ENCODE measurements at regions not wholly inside any gene's neighbourhood (a gene's known extent, or its start where the extent isn't known, plus 50 kb on each side); places are given as distances from the start of the nearest gene placed in this dataset.

DNA sequence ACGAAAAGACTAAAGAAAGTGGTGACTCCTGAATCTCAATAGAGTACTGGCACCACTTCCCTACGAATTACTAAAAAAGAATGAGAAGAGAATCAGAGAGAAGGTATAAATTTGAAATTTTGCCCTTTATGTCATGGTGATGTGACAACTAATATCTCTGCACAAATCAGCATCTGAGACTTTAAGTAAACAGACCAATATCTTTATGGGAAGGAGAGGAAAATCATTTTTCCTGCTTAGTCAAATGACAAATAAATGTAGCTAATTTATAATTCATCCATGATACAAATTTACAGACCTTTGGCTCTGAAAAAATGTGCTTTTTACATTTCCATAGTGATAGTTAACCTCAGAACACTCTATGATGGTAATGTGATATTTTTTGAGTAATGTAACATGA, 424.8 kb upstream of the EPHA5 start:
- DNase-seq (ENCODE audit: low read depth, low spot score): no peak
- TF ChIP-seq, protein P1, sequence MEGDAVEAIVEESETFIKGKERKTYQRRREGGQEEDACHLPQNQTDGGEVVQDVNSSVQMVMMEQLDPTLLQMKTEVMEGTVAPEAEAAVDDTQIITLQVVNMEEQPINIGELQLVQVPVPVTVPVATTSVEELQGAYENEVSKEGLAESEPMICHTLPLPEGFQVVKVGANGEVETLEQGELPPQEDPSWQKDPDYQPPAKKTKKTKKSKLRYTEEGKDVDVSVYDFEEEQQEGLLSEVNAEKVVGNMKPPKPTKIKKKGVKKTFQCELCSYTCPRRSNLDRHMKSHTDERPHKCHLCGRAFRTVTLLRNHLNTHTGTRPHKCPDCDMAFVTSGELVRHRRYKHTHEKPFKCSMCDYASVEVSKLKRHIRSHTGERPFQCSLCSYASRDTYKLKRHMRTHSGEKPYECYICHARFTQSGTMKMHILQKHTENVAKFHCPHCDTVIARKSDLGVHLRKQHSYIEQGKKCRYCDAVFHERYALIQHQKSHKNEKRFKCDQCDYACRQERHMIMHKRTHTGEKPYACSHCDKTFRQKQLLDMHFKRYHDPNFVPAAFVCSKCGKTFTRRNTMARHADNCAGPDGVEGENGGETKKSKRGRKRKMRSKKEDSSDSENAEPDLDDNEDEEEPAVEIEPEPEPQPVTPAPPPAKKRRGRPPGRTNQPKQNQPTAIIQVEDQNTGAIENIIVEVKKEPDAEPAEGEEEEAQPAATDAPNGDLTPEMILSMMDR (conservative IDR thresholded peaks at IDR 0.05): no peak
- Mint-ChIP-seq H3K27ac (ENCODE audit: unreplicated experiment) (no peak overlapping the region), H3K36me3 (ENCODE audit: low read depth) (peaks cover 15% of the 10 kb centered on the region), H3K9me3 (peaks cover 13% of the 10 kb centered on the region), H3K4me1 (no peaks in the 10 kb centered on the region), H3K27me3 (ENCODE audit: low read depth) (no peaks in the 10 kb centered on the region), H3K4me3 (no peak overlapping the region)

DNA sequence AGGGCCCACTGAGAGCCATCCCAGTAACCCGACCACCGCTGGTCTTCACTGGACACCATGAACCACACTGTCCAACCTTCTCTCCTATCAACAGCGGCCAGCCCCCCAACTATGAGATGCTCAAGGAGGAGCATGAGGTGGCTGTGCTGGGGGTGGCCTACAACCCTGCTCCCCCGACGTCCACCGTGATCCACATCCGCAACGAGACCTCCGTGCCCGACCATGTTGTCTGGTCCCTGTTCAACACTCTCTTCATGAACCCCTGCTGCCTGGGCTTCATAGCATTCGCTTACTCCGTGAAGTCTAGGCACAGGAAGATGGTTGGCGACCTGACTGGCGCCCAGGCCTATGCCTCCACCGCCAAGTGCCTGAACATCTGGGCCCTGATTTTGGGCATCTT, 423.8 kb upstream of the EPHA5 start:
- Mint-ChIP-seq H3K36me3 (ENCODE audit: low read depth) (peaks cover 15% of the 10 kb centered on the region), H3K27ac (ENCODE audit: unreplicated experiment) (no peak overlapping the region), H3K4me3 (no peak overlapping the region), H3K4me1 (no peaks in the 10 kb centered on the region), H3K9me3 (peaks cover 13% of the 10 kb centered on the region), H3K27me3 (ENCODE audit: low read depth) (no peaks in the 10 kb centered on the region)
- no peak for DNase-seq (ENCODE audit: low read depth, low spot score)
- TF ChIP-seq, protein P1 (conservative IDR thresholded peaks at IDR 0.05): no peak

- no peak overlapping the region for H3K4me3 Mint-ChIP-seq
- no peak for DNase-seq (ENCODE audit: low read depth, low spot score)
- no peaks in the 10 kb centered on the region for H3K27me3 Mint-ChIP-seq (ENCODE audit: low read depth)
- H3K36me3 Mint-ChIP-seq (ENCODE audit: low read depth): peaks cover 20% of the 10 kb centered on the region
- peaks cover 17% of the 10 kb centered on the region for H3K9me3 Mint-ChIP-seq
- H3K4me1 Mint-ChIP-seq: no peaks in the 10 kb centered on the region
- TF ChIP-seq, protein P1 (conservative IDR thresholded peaks at IDR 0.05): no peak
- H3K27ac Mint-ChIP-seq (ENCODE audit: unreplicated experiment): no peak overlapping the region
These were observed 421.5 kb upstream of the EPHA5 start for GRCh38 chr4:66091786-66092185.

- Mint-ChIP-seq H3K4me3 (no peak overlapping the region), H3K4me1 (no peaks in the 10 kb centered on the region), H3K9me3 (peaks cover 11% of the 10 kb centered on the region), H3K27ac (ENCODE audit: unreplicated experiment) (no peak overlapping the region), H3K27me3 (ENCODE audit: low read depth) (no peaks in the 10 kb centered on the region), H3K36me3 (ENCODE audit: low read depth) (peaks cover 10% of the 10 kb centered on the region)
- DNase-seq (ENCODE audit: low read depth, low spot score): no peak
- TF ChIP-seq, protein P1 (conservative IDR thresholded peaks at IDR 0.05): no peak
These were observed 403.7 kb upstream of the EPHA5 start for GRCh38 chr4:66073961-66074360.

DNA sequence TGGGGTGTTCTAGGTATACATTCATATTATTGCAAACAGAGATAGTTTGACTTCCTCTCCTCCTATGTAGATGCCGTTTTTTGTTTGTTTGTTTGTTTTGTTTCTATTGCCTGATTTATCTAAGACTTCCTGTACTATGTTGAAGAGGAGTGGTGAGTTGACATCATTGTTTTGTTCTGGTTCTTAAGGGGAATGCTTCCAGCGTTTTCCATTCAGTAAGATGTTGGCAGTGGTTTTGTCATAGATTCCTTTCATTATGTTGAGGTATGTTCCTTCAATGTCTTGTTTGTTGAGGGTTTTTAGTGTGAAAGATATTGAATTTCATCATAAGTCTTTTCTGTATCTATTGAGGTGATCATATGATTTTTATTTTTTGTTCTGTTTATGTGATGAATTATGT, 401.6 kb upstream of the EPHA5 start:
- peaks cover 10% of the 10 kb centered on the region for H3K36me3 Mint-ChIP-seq (ENCODE audit: low read depth)
- TF ChIP-seq, protein P1 (conservative IDR thresholded peaks at IDR 0.05): no peak
- H3K4me3 Mint-ChIP-seq: no peak overlapping the region
- H3K27me3 Mint-ChIP-seq (ENCODE audit: low read depth): no peaks in the 10 kb centered on the region
- no peaks in the 10 kb centered on the region for H3K4me1 Mint-ChIP-seq
- no peak for DNase-seq (ENCODE audit: low read depth, low spot score)
- H3K27ac Mint-ChIP-seq (ENCODE audit: unreplicated experiment): no peak overlapping the region
- H3K9me3 Mint-ChIP-seq: peaks cover 7% of the 10 kb centered on the region

DNA sequence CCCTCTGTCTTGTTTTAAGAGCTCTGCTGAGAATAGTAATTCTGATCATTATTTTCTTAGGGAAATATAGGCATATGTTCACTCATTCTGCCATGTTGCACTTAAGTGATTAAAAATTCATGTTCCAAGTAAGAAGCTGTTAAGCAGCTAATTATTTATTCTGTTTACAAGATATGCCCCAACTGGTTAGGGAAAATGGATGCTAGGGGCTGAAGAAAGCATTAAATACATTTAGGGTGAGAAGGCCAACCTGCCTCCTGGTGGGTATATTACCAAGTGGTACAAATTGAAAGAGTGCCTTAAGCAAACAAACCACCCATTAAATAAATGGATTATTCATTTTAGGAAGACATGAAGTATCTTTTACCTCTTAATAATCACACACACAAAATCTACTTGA, 392.6 kb upstream of the EPHA5 start:
- H3K27ac Mint-ChIP-seq (ENCODE audit: unreplicated experiment): no peak overlapping the region
- no peak for DNase-seq (ENCODE audit: low read depth, low spot score)

More for the DNA sequence above, 392.6 kb upstream of the EPHA5 start:
- H3K36me3 Mint-ChIP-seq (ENCODE audit: low read depth): no peaks in the 10 kb centered on the region
- H3K27me3 Mint-ChIP-seq (ENCODE audit: low read depth): no peaks in the 10 kb centered on the region
- H3K4me1 Mint-ChIP-seq: no peaks in the 10 kb centered on the region
- H3K4me3 Mint-ChIP-seq: no peak overlapping the region
- H3K9me3 Mint-ChIP-seq: no peaks in the 10 kb centered on the region
- TF ChIP-seq, protein P1 (conservative IDR thresholded peaks at IDR 0.05): no peak
